HFF-Myc (cell line): ENCODE measurements at regions not wholly inside any gene's neighbourhood (a gene's known extent, or its start where the extent isn't known, plus 50 kb on each side); places are given as distances from the start of the nearest gene placed in this dataset.

Source experiments
- DNase-seq: peaks from one replicate; pipeline ENCODE4 v3.0.0-alpha.2; 2011; ENCODE audit warnings: low read depth; ENCODE audit errors: extremely low read depth
- H3K4me3 ChIP-seq: replicated peaks from 2 replicates; pipeline ENCODE4 v1.5.1; 2011; ENCODE audit warnings: low read depth, mild to moderate bottlenecking, control low read depth, low read length
- CTCF ChIP-seq: IDR thresholded peaks from 2 replicates; pipeline ENCODE4 v1.5.1; 2012; ENCODE audit warnings: mild to moderate bottlenecking, low read depth, low read length, control low read depth; ENCODE audit errors: missing control alignments

DNA sequence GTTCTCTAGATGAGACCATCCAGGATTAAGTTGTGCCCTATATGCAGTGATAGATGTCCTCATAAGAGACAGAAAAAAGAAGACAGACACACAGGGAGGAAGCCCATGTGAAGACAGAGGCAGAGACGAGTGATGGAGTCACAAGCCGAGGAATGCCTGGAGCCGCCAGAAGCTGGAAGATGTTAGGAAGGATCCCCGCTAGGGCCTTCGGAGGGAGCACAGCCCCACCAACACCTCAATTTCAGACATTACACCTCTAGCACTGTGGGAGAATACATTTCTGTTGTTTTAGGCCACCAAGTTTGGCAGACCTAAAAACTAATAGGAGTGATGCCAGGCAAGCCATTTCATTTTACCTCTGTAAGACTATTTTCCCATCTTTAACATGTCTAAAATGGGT, 458.5 kb downstream of the MED13L start:
- no peak for DNase-seq
- no peak for TF ChIP-seq CTCF
- no peak overlapping the region for H3K4me3 ChIP-seq

- DNase-seq = peak; percentile 16
- no peak overlapping the region for H3K4me3 ChIP-seq
- no peak for TF ChIP-seq CTCF
Observed at GRCh38 chr12:115817389-115817788, 460.1 kb downstream of the MED13L start.

DNA sequence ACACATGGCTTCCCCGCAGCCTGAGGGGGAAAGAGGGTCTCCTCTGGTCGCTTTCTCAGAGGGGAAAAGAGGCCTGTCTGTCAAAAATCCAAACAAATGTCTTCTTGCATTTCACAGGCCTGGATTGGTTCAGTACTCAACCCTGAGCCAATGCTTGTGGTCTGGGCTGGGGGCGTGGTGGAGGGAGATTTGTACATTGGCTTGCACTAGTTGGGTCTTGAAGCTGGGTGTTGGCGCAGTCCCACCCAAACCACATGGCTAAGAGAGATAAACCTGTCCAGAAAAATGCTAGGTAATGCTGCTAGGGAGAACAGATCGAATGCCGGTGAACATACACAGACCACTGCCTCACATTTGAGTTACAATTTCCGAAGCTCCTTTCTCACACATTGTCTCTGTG, 461.6 kb downstream of the MED13L start:
- no peak overlapping the region for H3K4me3 ChIP-seq
- DNase-seq = no peak
- no peak for TF ChIP-seq CTCF

- no peak overlapping the region for H3K4me3 ChIP-seq
- no peak for TF ChIP-seq CTCF
- no peak for DNase-seq
Observed at GRCh38 chr12:115813256-115813655, 464.2 kb downstream of the MED13L start.

- no peak overlapping the region for H3K4me3 ChIP-seq
- TF ChIP-seq CTCF = no peak
- DNase-seq = no peak
Observed at GRCh38 chr12:115811929-115812328, 465.6 kb downstream of the MED13L start.

GRCh38 chr12:115811045-115811444, 466.4 kb downstream of the MED13L start:
- no peak overlapping the region for H3K4me3 ChIP-seq
- TF ChIP-seq CTCF = no peak
- peak; percentile 90 for DNase-seq

- TF ChIP-seq CTCF = no peak
- peak; percentile 93 for DNase-seq
- H3K4me3 ChIP-seq = peak overlapping the region; percentile 32
Observed at GRCh38 chr12:115810122-115810901, 467.2 kb downstream of the MED13L start.
